T1000 (cell line): ENCODE measurements at regions not wholly inside any gene's neighbourhood (a gene's known extent, or its start where the extent isn't known, plus 50 kb on each side); places are given as distances from the start of the nearest gene placed in this dataset.
"Not testable (repeated sequence)": the region's sequence is repeated elsewhere in the genome, so short reads cannot be mapped to it uniquely, and the experiment has no call there.

ENCODE experiments used
- DNase-seq: peaks from one replicate; lab custom pipeline; 2025; ENCODE audit warnings: mixed read lengths; lab: John Stamatoyannopoulos, UW

- not testable (repeated sequence) for DNase-seq
These were observed 109.4 kb upstream of the SGIP1 start for GRCh38 chr1:66424530-66424929.

- no peak for DNase-seq
These were observed 107.6 kb upstream of the SGIP1 start for GRCh38 chr1:66426239-66426853.

- DNase-seq, result not testable (repeated sequence)
These were observed 103.1 kb upstream of the SGIP1 start for GRCh38 chr1:66430815-66431214.

GRCh38 chr1:66431999-66432398 lies 102.0 kb upstream of the SGIP1 start:
- DNase-seq, result no peak

GRCh38 chr1:66433611-66434010 lies 100.3 kb upstream of the SGIP1 start:
- DNase-seq, result no peak

- no peak for DNase-seq
These were observed 99.9 kb upstream of the SGIP1 start for GRCh38 chr1:66434096-66434495.

GRCh38 chr1:66435541-66435940 lies 98.4 kb upstream of the SGIP1 start:
- DNase-seq, result no peak

GRCh38 chr1:66436378-66437135 lies 97.4 kb upstream of the SGIP1 start:
- DNase-seq, result peak; percentile 58

GRCh38 chr1:66437136-66437401 lies 96.9 kb upstream of the SGIP1 start:
- DNase-seq, result no peak

- DNase-seq, result no peak
These were observed 95.9 kb upstream of the SGIP1 start for GRCh38 chr1:66438062-66438461.

- DNase-seq, result no peak
These were observed 95.5 kb upstream of the SGIP1 start for GRCh38 chr1:66438501-66438900.

GRCh38 chr1:66439031-66439740 lies 94.8 kb upstream of the SGIP1 start:
- no peak for DNase-seq

- DNase-seq, result no peak
These were observed 90.2 kb upstream of the SGIP1 start for GRCh38 chr1:66443793-66444192.

GRCh38 chr1:66444438-66445265 lies 89.3 kb upstream of the SGIP1 start:
- no peak for DNase-seq

- no peak for DNase-seq
These were observed 88.3 kb upstream of the SGIP1 start for GRCh38 chr1:66445492-66446181.

- DNase-seq, result peak; percentile 38
These were observed 87.5 kb upstream of the SGIP1 start for GRCh38 chr1:66446261-66447001.

- DNase-seq, result no peak
These were observed 83.9 kb upstream of the SGIP1 start for GRCh38 chr1:66450043-66450514.

GRCh38 chr1:66450847-66451246 lies 83.1 kb upstream of the SGIP1 start:
- DNase-seq, result no peak

- no peak for DNase-seq
These were observed 81.8 kb upstream of the SGIP1 start for GRCh38 chr1:66452162-66452561.

- no peak for DNase-seq
These were observed 81.0 kb upstream of the SGIP1 start for GRCh38 chr1:66452982-66453381.

- no peak for DNase-seq
These were observed 78.5 kb upstream of the SGIP1 start for GRCh38 chr1:66455446-66455845.
